GM12874 (cell line): ENCODE measurements at regions not wholly inside any gene's neighbourhood (a gene's known extent, or its start where the extent isn't known, plus 50 kb on each side); places are given as distances from the start of the nearest gene placed in this dataset.

Experiments
- CTCF ChIP-seq: IDR thresholded peaks from 2 replicates; pipeline ENCODE4 v1.5.1; 2011; ENCODE audit warnings: low read depth, mild to moderate bottlenecking, control low read depth, low read length, moderate library complexity; ENCODE audit not compliant: insufficient read depth

- TF ChIP-seq CTCF = no peak
These were observed 268.5 kb downstream of the HAUS1 start for GRCh38 chr18:46372670-46373069.

GRCh38 chr18:46373131-46373530, 268.9 kb downstream of the HAUS1 start:
- TF ChIP-seq CTCF = no peak

- TF ChIP-seq CTCF = no peak
These were observed 269.6 kb downstream of the HAUS1 start for GRCh38 chr18:46373791-46374190.

- no peak for TF ChIP-seq CTCF
These were observed 270.7 kb downstream of the HAUS1 start for GRCh38 chr18:46374850-46375249.

- TF ChIP-seq CTCF = no peak
These were observed 273.4 kb downstream of the HAUS1 start for GRCh38 chr18:46377557-46377956.

- no peak for TF ChIP-seq CTCF
These were observed 274.1 kb downstream of the HAUS1 start for GRCh38 chr18:46378126-46378863.

GRCh38 chr18:46378864-46379207, 274.7 kb downstream of the HAUS1 start:
- TF ChIP-seq CTCF = no peak
